ENCODE measurements at regions not wholly inside any gene's neighbourhood (a gene's known extent, or its start where the extent isn't known, plus 50 kb on each side); places are given as distances from the start of the nearest gene placed in this dataset.
"Not testable (repeated sequence)": the region's sequence is repeated elsewhere in the genome, so short reads cannot be mapped to it uniquely, and the experiment has no call there.

GRCh38 chr11:34809191-34810106 lies 106.7 kb downstream of the APIP start:
- no peak overlapping the region for H3K27ac Mint-ChIP-seq
- ATAC-seq (no peak), DNase-seq (no peak)
- peaks cover 17% of the 10 kb centered on the region for H3K9me3 Mint-ChIP-seq
- POLR2A ChIA-PET, result interaction anchor here (1.1 kb wide), 1 partner anchor 246 kb away, joined by 3 read pairs; no protein-coding TSS in a partner anchor
- H3K27me3 Mint-ChIP-seq, result peaks cover 35% of the 10 kb centered on the region
- no peaks in the 10 kb centered on the region for H3K4me1 Mint-ChIP-seq (ENCODE audit: low read depth)
- H3K36me3 Mint-ChIP-seq (ENCODE audit: low read depth), result peaks cover 4% of the 10 kb centered on the region
- CTCF ChIA-PET, result interaction anchor here (1.1 kb wide), 1 partner anchor 83 kb away, joined by 3 read pairs; no protein-coding TSS in a partner anchor
- H3K4me3 Mint-ChIP-seq, result no peak overlapping the region
- TF ChIP-seq CTCF (IDR thresholded peaks at IDR 0.05), result no peak
- intact Hi-C loops (cut with micrococcal nuclease), result no loop called here

- CTCF ChIA-PET, result no interaction called here
- no peak overlapping the region for H3K4me3 Mint-ChIP-seq
- intact Hi-C loops (cut with micrococcal nuclease), result no loop called here
These were observed 109.3 kb downstream of the APIP start for GRCh38 chr11:34806875-34807274.

GRCh38 chr11:34805937-34806336 lies 110.2 kb downstream of the APIP start:
- Mint-ChIP-seq H3K36me3 (ENCODE audit: low read depth) (no peaks in the 10 kb centered on the region), H3K9me3 (peaks cover 5% of the 10 kb centered on the region), H3K4me1 (ENCODE audit: low read depth) (no peaks in the 10 kb centered on the region), H3K4me3 (no peak overlapping the region), H3K27ac (no peak overlapping the region), H3K27me3 (peaks cover 37% of the 10 kb centered on the region)
- ChIA-PET POLR2A (no interaction called here), CTCF (no interaction called here)
- TF ChIP-seq CTCF (IDR thresholded peaks at IDR 0.05), result no peak
- DNase-seq, result no peak
- ATAC-seq, result no peak
- intact Hi-C loops (cut with micrococcal nuclease), result no loop called here

More at GRCh38 chr11:34806875-34807274, 109.3 kb downstream of the APIP start:
- no peaks in the 10 kb centered on the region for H3K4me1 Mint-ChIP-seq (ENCODE audit: low read depth)
- H3K9me3 Mint-ChIP-seq, result peaks cover 7% of the 10 kb centered on the region
- DNase-seq, result no peak
- no peaks in the 10 kb centered on the region for H3K36me3 Mint-ChIP-seq (ENCODE audit: low read depth)
- peaks cover 38% of the 10 kb centered on the region for H3K27me3 Mint-ChIP-seq
- no peak overlapping the region for H3K27ac Mint-ChIP-seq
- POLR2A ChIA-PET, result no interaction called here
- TF ChIP-seq CTCF (IDR thresholded peaks at IDR 0.05), result no peak
- no peak for ATAC-seq

GRCh38 chr11:34799848-34800247 lies 116.3 kb downstream of the APIP start:
- no peak overlapping the region for H3K4me3 Mint-ChIP-seq
- no peak for TF ChIP-seq CTCF (IDR thresholded peaks at IDR 0.05)

GRCh38 chr11:34798985-34799384 lies 117.2 kb downstream of the APIP start:
- no peaks in the 10 kb centered on the region for H3K4me1 Mint-ChIP-seq (ENCODE audit: low read depth)
- ATAC-seq, result no peak

More at GRCh38 chr11:34799848-34800247, 116.3 kb downstream of the APIP start:
- Mint-ChIP-seq H3K4me1 (ENCODE audit: low read depth) (no peaks in the 10 kb centered on the region), H3K9me3 (no peaks in the 10 kb centered on the region), H3K27ac (no peak overlapping the region), H3K27me3 (peaks cover 16% of the 10 kb centered on the region), H3K36me3 (ENCODE audit: low read depth) (no peaks in the 10 kb centered on the region)
- intact Hi-C loops (cut with micrococcal nuclease), result no loop called here
- ATAC-seq, result no peak
- ChIA-PET CTCF (no interaction called here), POLR2A (no interaction called here)
- DNase-seq, result no peak

GRCh38 chr11:34797497-34797896 lies 118.7 kb downstream of the APIP start:
- CTCF ChIA-PET; H3K4me3 Mint-ChIP-seq; H3K36me3 Mint-ChIP-seq (ENCODE audit: low read depth); POLR2A ChIA-PET; intact Hi-C loops (cut with micrococcal nuclease); DNase-seq; H3K9me3 Mint-ChIP-seq; H3K27ac Mint-ChIP-seq; H3K4me1 Mint-ChIP-seq (ENCODE audit: low read depth); ATAC-seq: not testable (repeated sequence)
- H3K27me3 Mint-ChIP-seq, result peaks cover 18% of the 10 kb centered on the region

More at GRCh38 chr11:34798985-34799384, 117.2 kb downstream of the APIP start:
- Mint-ChIP-seq H3K36me3 (ENCODE audit: low read depth) (no peaks in the 10 kb centered on the region), H3K9me3 (no peaks in the 10 kb centered on the region), H3K27ac (no peak overlapping the region), H3K4me3 (no peak overlapping the region), H3K27me3 (peaks cover 16% of the 10 kb centered on the region)
- TF ChIP-seq CTCF (IDR thresholded peaks at IDR 0.05), result no peak
- intact Hi-C loops (cut with micrococcal nuclease), result no loop called here
- ChIA-PET CTCF (interaction anchor here (0.8 kb wide), 1 partner anchor 212 kb away, joined by 3 read pairs; no protein-coding TSS in a partner anchor), POLR2A (no interaction called here)
- no peak for DNase-seq
